A673 (cell line): ENCODE measurements at regions not wholly inside any gene's neighbourhood (a gene's known extent, or its start where the extent isn't known, plus 50 kb on each side); places are given as distances from the start of the nearest gene placed in this dataset.
A peak's percentile ranks its signal among the peaks of the same experiment; 100 is the strongest.

ENCODE experiments used
- CTCF ChIP-seq: fragments of 300-800, 200-600 bp; sonication (generic); conservative IDR thresholded peaks from 2 replicates; pipeline ENCODE4 v1.5.1; 2017; ENCODE audit warnings: low read depth, mild to moderate bottlenecking, antibody characterized with exemption, low read length, moderate library complexity, mixed read lengths
- EZH2 ChIP-seq: fragments of 200-600 bp; sonication (generic); IDR thresholded peaks from 2 replicates; pipeline ENCODE4 v1.6.1; 2017; ENCODE audit warnings: borderline replicate concordance, low read depth, mild to moderate bottlenecking, mixed read lengths, antibody characterized with exemption, low read length; ENCODE audit not compliant: poor library complexity, severe bottlenecking

DNA sequence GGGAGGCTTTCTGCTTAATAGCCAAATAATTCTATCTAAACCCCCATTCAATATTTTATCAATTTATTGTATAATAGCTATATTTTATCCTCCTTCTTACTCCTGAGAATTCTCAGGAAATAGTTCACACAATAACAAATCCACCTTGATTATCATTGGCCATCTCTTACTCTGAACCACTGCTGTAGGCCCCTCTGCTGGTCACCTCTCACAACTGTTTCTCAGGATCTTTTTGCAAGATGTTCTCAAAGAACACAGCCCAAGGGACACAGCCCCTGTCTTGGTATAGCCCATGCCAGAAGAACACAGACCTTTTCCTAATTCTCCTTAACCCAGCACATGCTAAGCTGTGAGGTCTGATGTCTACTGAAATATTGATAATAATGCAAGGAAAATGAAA lies 74.9 kb upstream of the HTR4 start:
- TF ChIP-seq CTCF = peak; percentile 25; the same call in 1 of the 2 replicates
- no peak for TF ChIP-seq EZH2
